ENCODE measurements at regions not wholly inside any gene's neighbourhood (a gene's known extent, or its start where the extent isn't known, plus 50 kb on each side); places are given as distances from the start of the nearest gene placed in this dataset.

- no peaks in the 10 kb centered on the region for H3K4me1 ChIP-seq (ENCODE audit: insufficient read depth)
- H3K4me1 Mint-ChIP-seq = peaks cover 12% of the 10 kb centered on the region
- H3K9me3 Mint-ChIP-seq = peaks cover 3% of the 10 kb centered on the region; the same call in 2 of the 3 replicates
- H3K4me2 ChIP-seq = no peak overlapping the region
- no peak for TF ChIP-seq STAT1 (IDR thresholded peaks at IDR 0.05; ENCODE audit: unreplicated experiment)
- TF ChIP-seq CTCF (conservative IDR thresholded peaks at IDR 0.05; ENCODE audit: low read depth in 2 of 2) = peak; percentile 89 to 95
- peak overlapping the region; percentile 68; the same call in 1 of the 2 replicates for H2AFZ ChIP-seq
- no peaks in the 10 kb centered on the region; the same call in 1 of the 2 replicates for H3K36me3 ChIP-seq (ENCODE audit: insufficient read depth)
- DNase-seq (ENCODE audit: low spot score) = peak; percentile 87
- H3K27ac ChIP-seq (ENCODE audit: low read depth) = no peak overlapping the region
- peak; percentile 94 for ATAC-seq
- peaks cover 4% of the 10 kb centered on the region for H3K9me2 ChIP-seq (ENCODE audit: insufficient read depth)
- H3K27me3 Mint-ChIP-seq (ENCODE audit: insufficient read depth, low read depth, poor library complexity) = peaks cover 2% of the 10 kb centered on the region
- no peak overlapping the region for H3K4me3 Mint-ChIP-seq
- H4K20me1 ChIP-seq (replicated peaks; ENCODE audit: insufficient read depth) = no peaks in the 10 kb centered on the region
- no peaks in the 10 kb centered on the region for H3K79me2 ChIP-seq (replicated peaks; ENCODE audit: insufficient read depth)
- no peak overlapping the region for H3K4me3 ChIP-seq
- H3K27me3 ChIP-seq (ENCODE audit: insufficient read depth) = no peaks in the 10 kb centered on the region
- H3K27ac Mint-ChIP-seq = peak overlapping the region; percentile 69; the same call in 1 of the 2 replicates
- H3F3A ChIP-seq (replicated peaks; ENCODE audit: low read depth) = peaks cover 7% of the 10 kb centered on the region; the same call in 1 of the 2 replicates
- peaks cover 4% of the 10 kb centered on the region; the same call in 2 of the 3 replicates for H3K36me3 Mint-ChIP-seq (ENCODE audit: low read depth)
These were observed 188.6 kb upstream of the PSMD7 start for GRCh38 chr16:74107795-74108610.

GRCh38 chr16:74104022-74104421 is 192.6 kb upstream of the PSMD7 start:
- no peak overlapping the region for H3K4me2 ChIP-seq
- Mint-ChIP-seq H3K27me3 (ENCODE audit: insufficient read depth, low read depth, poor library complexity) (peaks cover 4% of the 10 kb centered on the region), H3K36me3 (ENCODE audit: low read depth) (peaks cover 11% of the 10 kb centered on the region; the same call in 2 of the 3 replicates), H3K27ac (no peak overlapping the region), H3K4me1 (peaks cover 48% of the 10 kb centered on the region), H3K9me3 (peaks cover 10% of the 10 kb centered on the region), H3K4me3 (no peak overlapping the region)
- H3K36me3 ChIP-seq (ENCODE audit: insufficient read depth) = no peaks in the 10 kb centered on the region; the same call in 1 of the 2 replicates
- H3F3A ChIP-seq (replicated peaks; ENCODE audit: low read depth) = peaks cover 19% of the 10 kb centered on the region
- TF ChIP-seq CTCF (conservative IDR thresholded peaks at IDR 0.05; ENCODE audit: low read depth in 2 of 2) = 0 out of 4 replicates have a peak, but pooled peaks of 1 of the 2 experiments have one; percentile 24
- TF ChIP-seq REST (IDR thresholded peaks at IDR 0.05; ENCODE audit: unreplicated experiment) = no peak
- no peak for TF ChIP-seq EZH2phosphoT487 (IDR thresholded peaks at IDR 0.05; ENCODE audit: unreplicated experiment)
- no peak for TF ChIP-seq ETS1 (IDR thresholded peaks at IDR 0.05)
- H3K79me2 ChIP-seq (replicated peaks; ENCODE audit: insufficient read depth) = no peaks in the 10 kb centered on the region
- peak overlapping the region; percentile 11; the same call in 1 of the 2 replicates for H2AFZ ChIP-seq
- no peak for ATAC-seq
- H4K20me1 ChIP-seq (replicated peaks; ENCODE audit: insufficient read depth) = no peaks in the 10 kb centered on the region
- H3K4me1 ChIP-seq (ENCODE audit: insufficient read depth) = peaks cover 35% of the 10 kb centered on the region
- no peak for DNase-seq (ENCODE audit: low spot score)
- no peaks in the 10 kb centered on the region for H3K27me3 ChIP-seq (ENCODE audit: insufficient read depth)
- peaks cover 10% of the 10 kb centered on the region for H3K9me2 ChIP-seq (ENCODE audit: insufficient read depth)
- no peak overlapping the region for H3K27ac ChIP-seq (ENCODE audit: low read depth)
- no peak overlapping the region for H3K4me3 ChIP-seq
